ENCODE measurements at regions not wholly inside any gene's neighbourhood (a gene's known extent, or its start where the extent isn't known, plus 50 kb on each side); places are given as distances from the start of the nearest gene placed in this dataset.
"Not testable (repeated sequence)": the region's sequence is repeated elsewhere in the genome, so short reads cannot be mapped to it uniquely, and the experiment has no call there.

GRCh38 chr4:45346816-45347435 lies 620.6 kb upstream of the GNPDA2 start:
- DNase-seq, result peak in 1 of 2 experiments; percentile 66

GRCh38 chr4:45345558-45345957 lies 619.2 kb upstream of the GNPDA2 start:
- no peak for DNase-seq

GRCh38 chr4:45331802-45332201 lies 605.4 kb upstream of the GNPDA2 start:
- DNase-seq, result no peak

GRCh38 chr4:45327544-45327943 lies 601.2 kb upstream of the GNPDA2 start:
- no peak for DNase-seq

GRCh38 chr4:45324455-45325417 lies 598.4 kb upstream of the GNPDA2 start:
- DNase-seq, result no peak

- DNase-seq, result no peak
These were observed 597.2 kb upstream of the GNPDA2 start for GRCh38 chr4:45323453-45324058.

GRCh38 chr4:45317739-45318138 lies 591.4 kb upstream of the GNPDA2 start:
- DNase-seq, result no peak

GRCh38 chr4:45317276-45317675 lies 590.9 kb upstream of the GNPDA2 start:
- no peak for DNase-seq

GRCh38 chr4:45316257-45316656 lies 589.9 kb upstream of the GNPDA2 start:
- DNase-seq, result no peak

GRCh38 chr4:45302828-45303227 lies 576.5 kb upstream of the GNPDA2 start:
- no peak for DNase-seq

GRCh38 chr4:45294464-45294863 lies 568.1 kb upstream of the GNPDA2 start:
- no peak for DNase-seq

- DNase-seq, result no peak
These were observed 567.0 kb upstream of the GNPDA2 start for GRCh38 chr4:45293335-45293734.

GRCh38 chr4:45292844-45293243 lies 566.5 kb upstream of the GNPDA2 start:
- no peak for DNase-seq

GRCh38 chr4:45284400-45285085 lies 558.2 kb upstream of the GNPDA2 start:
- DNase-seq, result no peak

- DNase-seq, result no peak
These were observed 557.0 kb upstream of the GNPDA2 start for GRCh38 chr4:45283352-45283751.

GRCh38 chr4:45280121-45280520 lies 553.8 kb upstream of the GNPDA2 start:
- peak; percentile 29 to 77 for DNase-seq

- no peak for DNase-seq
These were observed 549.5 kb upstream of the GNPDA2 start for GRCh38 chr4:45275862-45276261.

- not testable (repeated sequence) for DNase-seq
These were observed 521.8 kb upstream of the GNPDA2 start for GRCh38 chr4:45248106-45248505.

- DNase-seq, result peak in 1 of 2 experiments; percentile 62
These were observed 515.6 kb upstream of the GNPDA2 start for GRCh38 chr4:45241976-45242375.

- no peak for DNase-seq
These were observed 502.9 kb upstream of the GNPDA2 start for GRCh38 chr4:45229206-45229605.

GRCh38 chr4:45215976-45216542 lies 489.7 kb upstream of the GNPDA2 start:
- DNase-seq, result peak in 1 of 2 experiments; percentile 5

GRCh38 chr4:45208476-45208875 lies 482.1 kb upstream of the GNPDA2 start:
- DNase-seq, result not testable (repeated sequence)

GRCh38 chr4:45207864-45208331 lies 481.5 kb upstream of the GNPDA2 start:
- DNase-seq, result not testable (repeated sequence)
